Endothelial cell of umbilical vein (primary cell): ENCODE measurements at regions not wholly inside any gene's neighbourhood (a gene's known extent, or its start where the extent isn't known, plus 50 kb on each side); places are given as distances from the start of the nearest gene placed in this dataset.

Experiments
- BruUV-seq: library from RNA; stranded (reverse); fragments of 400-500 nt; replicated peaks from 2 replicates; lab custom pipeline; 2021; lab: Mats Ljungman, UMichigan
- CTCF ChIA-PET: fragments of 300-600, 350-600 bp; sonication (Branson Sonifier 250); formaldehyde crosslinking; loops from one replicate; lab custom pipeline; 2021; ENCODE audit warnings: antibody characterized with exemption, inconsistent platforms; lab: Charles Lee
- POLR2A ChIA-PET: fragments of 300-600, 350-600 bp; sonication (Branson Sonifier 250); formaldehyde crosslinking; loops from one replicate; lab custom pipeline; 2021; ENCODE audit warnings: antibody characterized with exemption, inconsistent platforms; lab: Charles Lee
- DNase-seq: peaks from one replicate; pipeline ENCODE4 v3.0.0-alpha.2; 2011; ENCODE audit warnings: low read depth, low spot score
- FAIRE-seq: peaks from 2 replicates; lab custom pipeline; 2011; peaks lifted over from hg19 to GRCh38; lab: Jason Lieb, UNC
- H2AFZ ChIP-seq: 2 replicates; pipeline ENCODE4 v1.6.0; 2012; ENCODE audit warnings: low read depth, low read length, control low read depth, inconsistent platforms
- H3K27ac ChIP-seq: 2 replicates; pipeline ENCODE4 v1.5.1; 2011; ENCODE audit warnings: low read depth, mild to moderate bottlenecking, control low read depth, low read length, moderate library complexity; ENCODE audit not compliant: insufficient read depth
- H3K27me3 ChIP-seq, 2 experiments: 2 replicates each; pipeline versions ENCODE4 v1.6.0 to v1.6.1; 2011; ENCODE audit warnings: low read length in 2 of 2, mixed read lengths in 1 of 2; ENCODE audit not compliant: control insufficient read depth in 2 of 2, insufficient read depth in 2 of 2
- H3K36me3 ChIP-seq, 2 experiments: 2 replicates in 1 of 2; 3 replicates in 1 of 2; pipeline ENCODE4 v1.5.1; 2011; ENCODE audit warnings: low read length in 2 of 2, mild to moderate bottlenecking in 1 of 2, moderate library complexity in 1 of 2; ENCODE audit not compliant: control insufficient read depth in 2 of 2, insufficient read depth in 2 of 2; ENCODE audit errors: extremely low read depth in 1 of 2
- H3K4me1 ChIP-seq: 3 replicates; pipeline ENCODE4 v1.5.1; 2011; ENCODE audit warnings: mild to moderate bottlenecking, low read length; ENCODE audit not compliant: control insufficient read depth, insufficient read depth; ENCODE audit errors: extremely low read depth
- H3K4me2 ChIP-seq: 2 replicates; pipeline ENCODE4 v1.6.1; 2011; ENCODE audit warnings: low read length, control low read depth, mixed read lengths; ENCODE audit not compliant: insufficient read depth
- H3K4me3 ChIP-seq, 3 experiments: fragments of 200-600 bp in 1 of 3; sonication (generic), shearing (Covaris generic) in 1 of 3; replicated peaks in 1 of 3; 2 replicates each; pipeline ENCODE4 v1.5.1; 2011 to 2016; ENCODE audit warnings: control low read depth in 3 of 3, low read length in 3 of 3, mild to moderate bottlenecking in 2 of 3, inconsistent platforms in 1 of 3, low read depth in 1 of 3, moderate library complexity in 1 of 3; ENCODE audit not compliant: insufficient read depth in 1 of 3
- H3K79me2 ChIP-seq: 2 replicates; pipeline ENCODE4 v1.6.0; 2012; ENCODE audit warnings: low read length, inconsistent platforms; ENCODE audit not compliant: control insufficient read depth, insufficient read depth
- H3K9ac ChIP-seq: replicated peaks from 2 replicates; pipeline ENCODE3; 2011; ENCODE audit warnings: low read length, control low read depth; ENCODE audit not compliant: insufficient read depth; ENCODE audit errors: extremely low read depth
- H3K9me1 ChIP-seq: replicated peaks from 3 replicates; pipeline ENCODE4 v1.6.0; 2011; ENCODE audit warnings: mild to moderate bottlenecking, low read length; ENCODE audit not compliant: control insufficient read depth, insufficient read depth; ENCODE audit errors: extremely low read depth
- H3K9me3 ChIP-seq: replicated peaks from 2 replicates; pipeline ENCODE4 v1.5.1; 2012; ENCODE audit warnings: low read length, inconsistent platforms; ENCODE audit not compliant: control insufficient read depth, insufficient read depth
- H4K20me1 ChIP-seq: replicated peaks from 2 replicates; pipeline ENCODE3; 2011; ENCODE audit warnings: mild to moderate bottlenecking, low read length; ENCODE audit not compliant: control insufficient read depth, insufficient read depth; ENCODE audit errors: extremely low read depth
- EZH2 ChIP-seq: IDR thresholded peaks from 2 replicates; pipeline ENCODE4 v1.6.1; 2012; ENCODE audit warnings: borderline replicate concordance, low read depth, mild to moderate bottlenecking, moderate library complexity, low read length, inconsistent platforms; ENCODE audit not compliant: severe bottlenecking
- FOS ChIP-seq: IDR thresholded peaks from 2 replicates; pipeline ENCODE4 v1.6.1; 2011; ENCODE audit warnings: mild to moderate bottlenecking, low read length, moderate library complexity, borderline replicate concordance; ENCODE audit not compliant: insufficient read depth
- GATA2 ChIP-seq: IDR thresholded peaks from 2 replicates; pipeline ENCODE4 v1.7.0; 2011; ENCODE audit warnings: low read depth, mild to moderate bottlenecking, moderate library complexity, mixed read lengths, low read length; ENCODE audit not compliant: insufficient read length, insufficient read depth
- MYC ChIP-seq: IDR thresholded peaks from one replicate; pipeline ENCODE4 v1.6.1; 2011; ENCODE audit warnings: mild to moderate bottlenecking, low read depth, low read length
- POLR2AphosphoS5 ChIP-seq: IDR thresholded peaks from 2 replicates; pipeline ENCODE4 v1.6.1; 2012; ENCODE audit warnings: low read depth, mild to moderate bottlenecking, control low read depth, low read length, moderate library complexity; ENCODE audit not compliant: insufficient read depth
- dilution Hi-C: fragments of 300-500 bp; cut with MboI; formaldehyde crosslinking; loops from one replicate; pipeline ENCODE4 v1.15.0; 2019; ENCODE audit warnings: low sequenced_read_pairs; ENCODE audit not compliant: extremely low pct_ligation_motif_present
- intact Hi-C: fragments of 100-400 bp; cut with micrococcal nuclease; formaldehyde crosslinking; loops from one replicate; pipeline ENCODE4 v1.10.0; 2022
- TF ChIP-seq, protein P1 (sequence below), 2 donors: IDR thresholded peaks; 1 replicate in 1 of 2; 2 replicates in 1 of 2; pipeline ENCODE4 v1.5.1; 2011; ENCODE audit warnings: low read length in 2 of 2, mild to moderate bottlenecking in 2 of 2, moderate library complexity in 2 of 2, control low read depth in 1 of 2, inconsistent platforms in 1 of 2, low read depth in 1 of 2; ENCODE audit not compliant: insufficient read depth in 1 of 2; ENCODE audit errors: extremely low read depth in 1 of 2
- TF ChIP-seq, protein P2 (sequence below): IDR thresholded peaks from 2 replicates; pipeline ENCODE4 v1.6.1; 2011; ENCODE audit not compliant: insufficient read depth, insufficient read length

DNA sequence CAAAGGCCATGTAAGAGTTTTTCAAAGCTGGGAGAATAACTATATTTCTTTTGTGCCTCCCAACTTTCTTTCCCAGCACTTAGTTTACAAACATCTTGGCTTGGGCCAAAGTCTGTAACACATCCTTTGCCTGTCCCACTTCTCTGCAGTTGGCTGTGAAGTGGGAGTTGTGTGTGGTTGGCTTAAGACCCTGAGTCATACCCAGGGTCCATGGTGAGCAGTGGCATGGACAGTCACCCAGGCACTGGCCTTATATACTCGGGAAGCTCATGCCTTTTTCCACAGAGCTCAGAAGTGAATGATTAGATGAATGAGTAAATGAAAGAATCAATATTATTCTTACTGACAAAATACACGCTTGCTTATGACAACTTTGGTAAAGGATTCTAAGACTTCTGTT is 231.4 kb downstream of the BLID start:
- H3K9me1 ChIP-seq = no peaks in the 10 kb centered on the region
- no peak overlapping the region for H3K27ac ChIP-seq
- FAIRE-seq = no peak
- intact Hi-C loops (no loop called here), dilution Hi-C loops (no loop called here)
- H3K9ac ChIP-seq = no peak overlapping the region
- no TSS peak for BruUV-seq
- CTCF ChIA-PET = no interaction called here
- TF ChIP-seq GATA2 (no peak), EZH2 (no peak), POLR2AphosphoS5 (no peak), MYC (no peak), FOS (no peak)
- TF ChIP-seq, protein P1, sequence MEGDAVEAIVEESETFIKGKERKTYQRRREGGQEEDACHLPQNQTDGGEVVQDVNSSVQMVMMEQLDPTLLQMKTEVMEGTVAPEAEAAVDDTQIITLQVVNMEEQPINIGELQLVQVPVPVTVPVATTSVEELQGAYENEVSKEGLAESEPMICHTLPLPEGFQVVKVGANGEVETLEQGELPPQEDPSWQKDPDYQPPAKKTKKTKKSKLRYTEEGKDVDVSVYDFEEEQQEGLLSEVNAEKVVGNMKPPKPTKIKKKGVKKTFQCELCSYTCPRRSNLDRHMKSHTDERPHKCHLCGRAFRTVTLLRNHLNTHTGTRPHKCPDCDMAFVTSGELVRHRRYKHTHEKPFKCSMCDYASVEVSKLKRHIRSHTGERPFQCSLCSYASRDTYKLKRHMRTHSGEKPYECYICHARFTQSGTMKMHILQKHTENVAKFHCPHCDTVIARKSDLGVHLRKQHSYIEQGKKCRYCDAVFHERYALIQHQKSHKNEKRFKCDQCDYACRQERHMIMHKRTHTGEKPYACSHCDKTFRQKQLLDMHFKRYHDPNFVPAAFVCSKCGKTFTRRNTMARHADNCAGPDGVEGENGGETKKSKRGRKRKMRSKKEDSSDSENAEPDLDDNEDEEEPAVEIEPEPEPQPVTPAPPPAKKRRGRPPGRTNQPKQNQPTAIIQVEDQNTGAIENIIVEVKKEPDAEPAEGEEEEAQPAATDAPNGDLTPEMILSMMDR (IDR thresholded peaks at IDR 0.05; ENCODE audit: extremely low read depth in 1 of 2, insufficient read depth in 1 of 2, low read depth in 1 of 2, low read length in 2 of 2) = no peak
- TF ChIP-seq, protein P2, sequence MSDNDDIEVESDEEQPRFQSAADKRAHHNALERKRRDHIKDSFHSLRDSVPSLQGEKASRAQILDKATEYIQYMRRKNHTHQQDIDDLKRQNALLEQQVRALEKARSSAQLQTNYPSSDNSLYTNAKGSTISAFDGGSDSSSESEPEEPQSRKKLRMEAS = no peak
- no peaks in the 10 kb centered on the region for H3K79me2 ChIP-seq
- no peaks in the 10 kb centered on the region for H3K9me3 ChIP-seq
- H3K36me3 ChIP-seq = no peaks in the 10 kb centered on the region
- no peak overlapping the region for H3K4me3 ChIP-seq
- POLR2A ChIA-PET = no interaction called here
- H4K20me1 ChIP-seq = no peaks in the 10 kb centered on the region
- H3K27me3 ChIP-seq = peaks cover 5 to 10% of the 10 kb centered on the region in 2 experiments
- no peaks in the 10 kb centered on the region for H3K4me1 ChIP-seq
- H3K4me2 ChIP-seq = no peak overlapping the region
- DNase-seq = no peak
- H2AFZ ChIP-seq = no peak overlapping the region
